ENCODE measurements at regions not wholly inside any gene's neighbourhood (a gene's known extent, or its start where the extent isn't known, plus 50 kb on each side); places are given as distances from the start of the nearest gene placed in this dataset.

GRCh38 chr2:234682492-234683228, 185.8 kb upstream of the ARL4C start:
- no peak for TF ChIP-seq CTCF (IDR thresholded peaks at IDR 0.05; ENCODE audit: insufficient read depth, missing control alignments)
- DNase-seq (ENCODE audit: insufficient read length, low spot score): no peak
- no peak for FAIRE-seq

GRCh38 chr2:234680688-234681619, 184.1 kb upstream of the ARL4C start:
- FAIRE-seq (no peak), DNase-seq (ENCODE audit: insufficient read length, low spot score) (no peak)
- TF ChIP-seq CTCF (IDR thresholded peaks at IDR 0.05; ENCODE audit: insufficient read depth, missing control alignments): no peak

- no peak for TF ChIP-seq CTCF (IDR thresholded peaks at IDR 0.05; ENCODE audit: insufficient read depth, missing control alignments)
- FAIRE-seq (no peak), DNase-seq (ENCODE audit: insufficient read length, low spot score) (no peak)
Measured at GRCh38 chr2:234679741-234680687, 183.1 kb upstream of the ARL4C start.

GRCh38 chr2:234679301-234679740, 182.4 kb upstream of the ARL4C start:
- FAIRE-seq (no peak), DNase-seq (ENCODE audit: insufficient read length, low spot score) (no peak)
- TF ChIP-seq CTCF (IDR thresholded peaks at IDR 0.05; ENCODE audit: insufficient read depth, missing control alignments): no peak

- no peak for TF ChIP-seq CTCF (IDR thresholded peaks at IDR 0.05; ENCODE audit: insufficient read depth, missing control alignments)
- FAIRE-seq: no peak
- DNase-seq (ENCODE audit: insufficient read length, low spot score): no peak
Measured at GRCh38 chr2:234678711-234679110, 181.8 kb upstream of the ARL4C start.

- no peak for DNase-seq (ENCODE audit: insufficient read length, low spot score)
- FAIRE-seq: no peak
Measured at GRCh38 chr2:234677758-234678538, 181.1 kb upstream of the ARL4C start.

More at GRCh38 chr2:234677758-234678538, 181.1 kb upstream of the ARL4C start:
- TF ChIP-seq CTCF (IDR thresholded peaks at IDR 0.05; ENCODE audit: insufficient read depth, missing control alignments): no peak
